Stimulated activated CD4-positive, alpha-beta T cell treated with anti-CD3 and anti-CD28 coated beads, TNF-alpha, amount 100 ng/mL, for 4 hours (primary cell): ENCODE measurements at regions not wholly inside any gene's neighbourhood (a gene's known extent, or its start where the extent isn't known, plus 50 kb on each side); places are given as distances from the start of the nearest gene placed in this dataset.

ENCODE experiments used
- DNase-seq, 3 experiments: peaks; one replicate each; pipeline ENCODE4 v3.0.0-alpha.2; 2020; ENCODE audit warnings: low read depth in 3 of 3

DNA sequence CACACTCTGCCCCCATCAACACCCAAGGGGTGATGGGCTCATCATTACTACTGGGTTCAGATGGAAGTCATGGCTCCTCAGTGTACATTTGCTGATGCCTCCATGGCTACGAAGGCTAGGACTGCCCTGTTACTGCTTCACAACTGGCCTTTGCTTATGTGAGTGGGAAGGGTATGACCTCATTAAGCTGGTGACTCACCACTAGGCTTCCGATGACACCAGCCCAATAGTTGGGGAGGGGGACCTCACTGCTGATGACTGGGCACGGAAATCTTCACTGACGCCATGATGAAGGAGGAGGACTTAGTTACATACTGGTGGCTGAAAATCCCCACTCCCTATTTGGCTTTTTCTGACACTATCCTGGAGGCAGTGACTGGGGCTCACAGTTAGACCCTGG, 263.2 kb downstream of the CMPK2 start:
- DNase-seq = no peak

- DNase-seq = no peak
These were observed 259.7 kb downstream of the CMPK2 start for GRCh38 chr2:6605836-6606505.

- DNase-seq = no peak
These were observed 247.9 kb downstream of the CMPK2 start for GRCh38 chr2:6617794-6618193.

GRCh38 chr2:6618201-6618600, 247.5 kb downstream of the CMPK2 start:
- no peak for DNase-seq

GRCh38 chr2:6623746-6624145, 242.0 kb downstream of the CMPK2 start:
- DNase-seq = no peak

DNA sequence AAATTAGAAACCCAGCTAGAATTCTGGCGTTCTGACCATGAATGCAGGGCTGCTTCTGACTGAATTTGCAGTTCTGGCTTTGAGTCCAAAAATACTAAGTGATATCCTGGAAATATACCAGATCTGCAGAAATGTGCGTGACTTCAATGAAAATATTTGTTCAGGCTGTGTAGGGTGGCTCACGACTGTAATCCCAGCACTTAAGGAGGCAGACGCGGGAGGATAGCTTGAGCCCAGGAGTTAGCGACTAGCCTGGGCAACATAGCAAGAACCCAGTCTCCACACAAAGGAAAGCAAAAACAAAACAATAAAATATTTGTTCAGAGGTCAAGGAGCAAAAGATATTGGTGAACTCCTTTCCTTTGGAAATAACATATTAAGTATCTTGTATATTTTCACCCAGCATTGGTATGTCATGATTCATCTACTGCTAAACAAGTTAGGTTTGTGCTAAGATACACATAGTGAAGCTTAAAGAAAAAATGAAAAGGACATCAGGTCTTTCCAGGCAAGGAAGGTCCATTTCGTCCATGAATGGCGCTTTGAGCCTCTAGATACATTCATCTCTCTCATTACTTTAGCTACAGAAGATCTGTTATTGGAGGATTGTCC, 239.2 kb downstream of the CMPK2 start:
- no peak for DNase-seq

GRCh38 chr2:6627316-6627715, 238.4 kb downstream of the CMPK2 start:
- no peak for DNase-seq

DNA sequence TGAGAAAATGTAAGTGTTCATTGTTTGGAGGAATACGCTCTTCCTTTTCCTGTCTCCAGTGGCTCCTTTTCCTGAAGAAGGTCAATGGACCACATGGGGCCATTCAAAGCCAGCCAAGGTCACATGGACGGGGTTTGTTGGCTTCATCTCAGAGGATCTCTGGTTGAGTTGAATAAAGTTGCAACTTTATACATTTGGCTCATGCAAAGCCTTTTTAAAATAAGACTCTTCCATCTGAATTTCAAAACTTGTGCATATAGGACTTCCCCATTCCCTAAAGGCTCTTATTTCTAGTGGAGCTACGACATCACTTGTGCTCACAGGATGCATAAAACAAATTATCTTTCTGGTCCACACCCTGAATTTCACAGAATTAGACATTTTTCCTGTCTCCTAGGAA, 235.5 kb downstream of the CMPK2 start:
- no peak for DNase-seq

DNA sequence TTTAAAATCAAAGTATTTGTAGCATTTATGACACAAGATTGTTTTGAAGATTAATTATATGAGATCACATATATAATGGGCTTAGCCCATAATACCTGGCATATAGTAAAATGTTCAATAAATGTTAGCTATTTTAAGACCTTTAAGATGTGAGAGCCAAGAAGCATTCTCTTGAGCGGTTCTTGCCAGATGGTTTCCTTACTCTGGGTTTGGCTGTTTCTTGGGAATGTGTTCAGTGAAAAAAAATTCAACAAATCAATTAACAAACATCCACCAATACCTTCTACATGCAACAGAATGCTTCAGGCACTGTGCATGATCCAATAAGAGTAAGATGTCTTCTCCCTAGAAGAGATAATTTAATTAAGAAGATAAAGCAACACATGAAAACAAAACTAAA, 230.4 kb downstream of the CMPK2 start:
- DNase-seq = no peak

- DNase-seq = no peak
These were observed 228.4 kb downstream of the CMPK2 start for GRCh38 chr2:6637330-6637729.

- DNase-seq = no peak
These were observed 225.6 kb downstream of the CMPK2 start for GRCh38 chr2:6639929-6640620.

DNA sequence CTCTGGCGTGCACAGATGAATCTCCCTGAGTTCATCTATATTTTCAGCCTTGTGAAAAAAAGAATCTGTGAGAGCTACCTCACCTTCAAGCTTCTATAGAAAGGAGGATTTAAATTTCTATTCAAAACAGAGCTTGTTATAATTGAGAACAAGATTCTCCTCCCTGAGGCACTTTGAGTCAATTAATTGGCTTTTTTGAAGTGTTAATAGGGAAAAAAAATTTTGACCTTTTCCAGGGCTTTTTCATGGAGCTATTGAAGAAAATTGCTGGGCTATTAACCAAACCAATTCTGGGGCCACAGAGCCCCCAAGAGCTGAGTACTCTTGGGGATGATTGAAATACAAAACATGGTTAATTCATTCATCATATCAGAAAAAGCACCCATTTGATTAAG, 225.1 kb downstream of the CMPK2 start:
- DNase-seq = no peak

GRCh38 chr2:6641956-6642355, 223.8 kb downstream of the CMPK2 start:
- no peak for DNase-seq

DNA sequence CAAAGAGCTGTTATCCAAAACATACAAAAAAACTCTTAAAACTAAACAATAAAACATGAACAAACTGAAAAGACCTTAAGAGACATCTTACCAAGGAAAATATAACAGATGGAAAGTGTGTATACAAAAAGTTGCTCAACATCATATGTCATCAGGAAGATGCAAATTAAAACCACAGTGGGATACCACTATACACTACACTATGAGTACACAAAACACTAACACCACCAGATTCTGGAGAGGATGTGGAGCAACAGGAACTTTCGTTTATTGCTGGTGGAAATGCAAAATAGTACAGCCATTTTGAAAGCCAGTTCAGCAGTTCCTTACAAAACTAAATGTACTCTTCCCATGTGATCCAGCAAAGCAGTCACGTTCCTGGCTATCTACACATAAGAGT, 221.4 kb downstream of the CMPK2 start:
- DNase-seq = no peak

- no peak for DNase-seq
These were observed 220.7 kb downstream of the CMPK2 start for GRCh38 chr2:6645004-6645403.

DNA sequence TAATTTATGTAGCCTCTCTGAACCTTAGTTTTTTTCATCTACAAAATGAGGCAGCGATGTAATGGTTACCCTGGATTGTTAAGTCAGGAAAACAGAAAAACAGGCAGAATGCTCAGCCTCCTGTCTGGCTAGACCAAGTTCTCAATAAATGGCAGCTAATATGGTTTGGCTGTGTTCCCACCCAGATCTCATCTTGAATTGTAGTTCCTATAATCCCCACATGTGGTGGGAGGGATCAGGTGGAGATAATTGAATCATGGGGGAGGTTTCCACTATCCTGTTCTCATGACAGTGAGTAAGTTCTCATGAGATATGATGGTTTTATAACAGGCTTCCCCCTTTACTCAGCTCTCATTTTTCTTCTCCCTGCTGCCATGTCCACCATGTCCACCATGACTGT, 220.0 kb downstream of the CMPK2 start:
- DNase-seq = no peak

DNA sequence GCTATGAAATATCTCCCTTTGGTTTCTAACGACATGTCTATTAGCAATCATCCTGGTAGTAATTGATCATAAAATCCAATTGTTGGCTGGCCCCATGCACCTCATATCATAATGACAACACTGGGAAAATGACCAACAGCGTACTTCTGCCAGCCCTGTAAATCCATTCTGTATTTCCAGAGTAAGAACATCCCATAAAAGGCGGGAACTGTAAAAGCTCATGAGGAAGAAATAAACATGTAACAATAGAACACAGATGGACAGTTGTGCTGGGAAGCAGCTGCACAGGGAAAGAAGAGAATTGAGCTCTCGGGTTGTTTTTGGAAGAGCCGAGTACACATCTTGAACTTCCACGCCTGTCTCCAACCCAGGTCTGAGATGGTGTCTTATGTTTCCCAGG, 218.7 kb downstream of the CMPK2 start:
- no peak for DNase-seq

DNA sequence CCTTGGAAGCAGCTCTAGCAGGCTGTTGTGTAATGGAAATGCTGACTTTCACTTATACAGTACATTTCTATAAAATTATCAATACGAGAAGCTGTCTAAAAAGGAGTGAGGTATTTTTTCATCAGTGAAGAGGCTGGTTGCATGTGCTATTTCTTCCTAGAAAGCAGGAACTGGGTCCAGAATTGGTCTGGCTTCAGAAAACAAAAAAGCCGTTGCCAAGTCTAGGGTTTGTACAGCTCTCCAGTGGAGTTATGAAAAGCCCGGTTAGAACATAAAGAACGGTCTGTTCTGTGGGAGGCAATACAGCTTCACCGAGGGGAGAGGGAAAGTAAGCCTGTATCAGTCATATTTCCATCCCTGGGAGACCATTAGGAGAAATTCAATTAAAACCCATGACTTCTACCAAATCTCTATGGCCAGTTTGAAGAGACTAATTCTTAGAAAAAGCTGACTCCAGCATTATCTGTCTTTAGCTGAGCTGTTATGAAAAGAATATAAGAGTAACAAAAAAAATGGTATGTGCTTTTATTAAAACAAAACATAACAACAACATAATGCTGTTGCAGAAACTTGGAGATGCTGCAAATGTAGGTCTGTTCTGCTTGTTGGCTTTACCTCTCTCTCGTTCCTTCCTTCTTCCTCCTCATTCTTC, 217.0 kb downstream of the CMPK2 start:
- no peak for DNase-seq

DNA sequence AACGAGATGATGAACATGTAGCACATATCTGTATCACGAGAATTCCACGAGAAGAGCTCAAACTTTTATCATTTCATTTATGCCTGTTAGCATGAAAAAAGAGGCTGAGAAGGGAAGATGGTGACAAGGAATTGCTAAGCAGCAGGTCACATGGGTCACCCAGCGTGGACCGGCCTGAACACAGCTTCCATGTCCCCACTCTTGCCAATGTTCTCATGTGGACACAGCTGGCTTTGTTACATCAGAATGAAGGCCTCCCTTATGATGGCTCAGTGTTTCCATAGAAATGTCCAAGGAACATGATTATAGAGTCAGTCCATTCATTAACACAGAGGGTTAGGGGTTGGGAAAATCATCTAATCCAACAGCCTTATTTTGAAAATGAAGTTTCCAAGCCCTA, 215.4 kb downstream of the CMPK2 start:
- DNase-seq = no peak

DNA sequence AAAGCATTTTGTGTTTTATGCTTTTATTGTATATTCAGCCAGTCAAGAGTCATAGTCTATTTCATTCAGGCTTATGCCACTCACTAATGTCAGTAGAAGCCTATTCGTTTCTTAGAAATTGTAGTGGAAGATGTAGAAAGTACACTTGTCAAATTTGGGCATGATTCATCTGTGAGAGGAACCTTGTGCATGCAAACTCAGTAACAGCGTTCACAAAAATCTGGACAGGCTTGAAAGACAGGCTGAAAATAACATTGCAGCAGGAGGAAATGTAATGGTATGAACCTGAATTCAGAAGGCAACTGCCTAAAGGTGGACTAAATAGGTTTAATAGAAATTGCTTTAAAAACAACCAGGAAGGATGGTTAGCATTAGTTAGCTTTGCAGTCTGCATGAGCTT, 213.5 kb downstream of the CMPK2 start:
- no peak for DNase-seq

DNA sequence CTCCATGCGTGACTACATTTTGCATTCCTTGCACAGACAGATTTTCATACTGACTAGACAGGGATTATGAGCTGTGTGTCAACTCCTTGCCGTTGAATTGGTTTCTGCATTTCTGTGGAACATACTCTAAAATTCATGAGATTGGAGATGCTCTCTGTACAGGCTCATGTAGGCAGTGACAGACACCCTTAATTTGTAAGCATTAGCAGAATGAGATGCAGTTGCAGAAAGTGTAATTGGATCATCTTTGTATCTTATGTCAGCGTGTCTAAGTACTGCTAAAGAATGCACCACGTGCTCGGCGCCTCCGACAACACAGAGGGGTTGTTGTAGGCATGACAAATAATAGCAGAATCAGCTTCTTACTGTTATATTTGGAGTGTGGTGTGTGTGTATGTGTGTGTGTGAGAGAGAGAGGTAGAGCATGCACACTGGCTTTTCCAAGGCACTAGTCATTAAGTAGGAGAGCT, 212.4 kb downstream of the CMPK2 start:
- DNase-seq = no peak

- DNase-seq = no peak
These were observed 211.4 kb downstream of the CMPK2 start for GRCh38 chr2:6654279-6654678.

DNA sequence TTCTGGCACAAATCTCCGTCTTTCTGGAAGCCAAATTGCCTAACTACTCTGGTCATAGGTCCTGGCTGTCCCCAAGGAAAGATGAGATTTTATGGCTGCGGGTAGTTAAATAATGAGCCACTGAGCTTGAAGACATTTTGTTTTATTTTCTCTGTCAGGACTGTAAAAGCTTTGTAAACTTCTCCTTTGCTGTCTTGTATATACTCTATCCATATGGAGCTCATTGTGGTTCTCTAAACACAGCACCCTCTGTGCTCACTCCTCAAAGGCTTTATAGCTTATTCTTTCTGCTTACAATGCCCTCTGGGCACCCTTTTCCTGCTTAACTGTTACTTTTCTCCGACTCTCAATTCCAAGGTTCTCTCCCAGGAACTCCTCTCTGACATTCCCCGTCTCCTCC, 209.1 kb downstream of the CMPK2 start:
- no peak for DNase-seq
